ENCODE measurements at regions not wholly inside any gene's neighbourhood (a gene's known extent, or its start where the extent isn't known, plus 50 kb on each side); places are given as distances from the start of the nearest gene placed in this dataset.

GRCh38 chr18:72122103-72122502 lies 422.0 kb downstream of the CBLN2 start:
- Histone ChIP-seq H3K36me3 (ENCODE audit: control insufficient read depth in 1 of 2, insufficient read depth in 2 of 2, low read depth in 1 of 2, low read length in 2 of 2) (no peaks in the 10 kb centered on the region), H4K91ac (ENCODE audit: low read length) (no peak overlapping the region), H3K18ac (ENCODE audit: low read depth in 1 of 2, low read length in 2 of 2) (no peak overlapping the region), H3K9ac (ENCODE audit: low read length) (no peak overlapping the region), H2AFZ (ENCODE audit: low read depth, low read length) (no peak overlapping the region), H2BK120ac (ENCODE audit: low read depth, low read length) (no peak overlapping the region), H3K9me3 (ENCODE audit: control insufficient read depth, low read length) (no peaks in the 10 kb centered on the region), H2BK5ac (ENCODE audit: low read depth, low read length, poor library complexity, severe bottlenecking) (no peak overlapping the region), H2BK12ac (ENCODE audit: low read length in 2 of 2) (no peak overlapping the region), H3K14ac (ENCODE audit: low read length in 2 of 2) (no peak overlapping the region), H4K8ac (ENCODE audit: low read length) (no peak overlapping the region), H3K4me2 (ENCODE audit: low read length, poor library complexity, severe bottlenecking) (no peak overlapping the region), H3K4me3 (ENCODE audit: insufficient read depth in 1 of 2, low read depth in 1 of 2, low read length in 2 of 2) (no peak overlapping the region), H2AK5ac (ENCODE audit: low read length, severe bottlenecking) (no peak overlapping the region), H3K27ac (ENCODE audit: low read length, poor library complexity, severe bottlenecking) (no peak overlapping the region), H3K4ac (ENCODE audit: low read depth in 1 of 2, low read length in 2 of 2) (no peak overlapping the region), H3K27me3 (ENCODE audit: control insufficient read depth in 1 of 2, insufficient read depth in 1 of 2, low read length in 2 of 2) (no peaks in the 10 kb centered on the region), H3K23ac (ENCODE audit: low read length in 2 of 2) (no peak overlapping the region), H3K4me1 (ENCODE audit: control insufficient read depth, insufficient read depth, low read depth, low read length) (no peaks in the 10 kb centered on the region), H3K79me1 (replicated peaks; ENCODE audit: low read length, poor library complexity, severe bottlenecking) (no peaks in the 10 kb centered on the region), H2BK15ac (ENCODE audit: low read depth, poor library complexity, severe bottlenecking) (no peak overlapping the region)
- no peak for DNase-seq

- no peak overlapping the region for H4K91ac ChIP-seq (ENCODE audit: low read length)
- H3K14ac ChIP-seq (ENCODE audit: low read length in 2 of 2) = no peak overlapping the region
- H3K36me3 ChIP-seq (ENCODE audit: control insufficient read depth in 1 of 2, insufficient read depth in 2 of 2, low read depth in 1 of 2, low read length in 2 of 2) = no peaks in the 10 kb centered on the region
- WGBS = 88% methylated on average over 7 of the region's 7 CpGs
- no peak overlapping the region for H2AK5ac ChIP-seq (ENCODE audit: low read length, severe bottlenecking)
- H3K79me1 ChIP-seq (replicated peaks; ENCODE audit: low read length, poor library complexity, severe bottlenecking) = no peaks in the 10 kb centered on the region
- H3K4me1 ChIP-seq (ENCODE audit: control insufficient read depth, insufficient read depth, low read depth, low read length) = no peaks in the 10 kb centered on the region
- H3K9ac ChIP-seq (ENCODE audit: low read length) = no peak overlapping the region
- no peak overlapping the region for H3K18ac ChIP-seq (ENCODE audit: low read depth in 1 of 2, low read length in 2 of 2)
- no peak overlapping the region for H3K4me2 ChIP-seq (ENCODE audit: low read length, poor library complexity, severe bottlenecking)
- no peak overlapping the region for H3K4ac ChIP-seq (ENCODE audit: low read depth in 1 of 2, low read length in 2 of 2)
- H2BK15ac ChIP-seq (ENCODE audit: low read depth, poor library complexity, severe bottlenecking) = no peak overlapping the region
- no peaks in the 10 kb centered on the region for H3K9me3 ChIP-seq (ENCODE audit: control insufficient read depth, low read length)
- H2BK120ac ChIP-seq (ENCODE audit: low read depth, low read length) = no peak overlapping the region
- H2BK12ac ChIP-seq (ENCODE audit: low read length in 2 of 2) = no peak overlapping the region
- H3K4me3 ChIP-seq (ENCODE audit: insufficient read depth in 1 of 2, low read depth in 1 of 2, low read length in 2 of 2) = no peak overlapping the region
- no peak overlapping the region for H3K23ac ChIP-seq (ENCODE audit: low read length in 2 of 2)
- no peak for DNase-seq
- H2BK5ac ChIP-seq (ENCODE audit: low read depth, low read length, poor library complexity, severe bottlenecking) = no peak overlapping the region
- no peak overlapping the region for H3K27ac ChIP-seq (ENCODE audit: low read length, poor library complexity, severe bottlenecking)
- H2AFZ ChIP-seq (ENCODE audit: low read depth, low read length) = no peak overlapping the region
- H3K27me3 ChIP-seq (ENCODE audit: control insufficient read depth in 1 of 2, insufficient read depth in 1 of 2, low read length in 2 of 2) = no peaks in the 10 kb centered on the region
- H4K8ac ChIP-seq (ENCODE audit: low read length) = no peak overlapping the region
These were observed 425.1 kb downstream of the CBLN2 start for GRCh38 chr18:72119082-72119481.

GRCh38 chr18:72114801-72115594 lies 429.1 kb downstream of the CBLN2 start:
- Histone ChIP-seq H3K23ac (ENCODE audit: low read length in 2 of 2) (no peak overlapping the region), H3K79me1 (replicated peaks; ENCODE audit: low read length, poor library complexity, severe bottlenecking) (no peaks in the 10 kb centered on the region), H4K91ac (ENCODE audit: low read length) (no peak overlapping the region), H3K27me3 (ENCODE audit: control insufficient read depth in 1 of 2, insufficient read depth in 1 of 2, low read length in 2 of 2) (no peaks in the 10 kb centered on the region), H4K8ac (ENCODE audit: low read length) (no peak overlapping the region), H3K14ac (ENCODE audit: low read length in 2 of 2) (no peak overlapping the region), H3K9ac (ENCODE audit: low read length) (no peak overlapping the region), H3K4me1 (ENCODE audit: control insufficient read depth, insufficient read depth, low read depth, low read length) (no peaks in the 10 kb centered on the region), H3K27ac (ENCODE audit: low read length, poor library complexity, severe bottlenecking) (no peak overlapping the region), H2AK5ac (ENCODE audit: low read length, severe bottlenecking) (no peak overlapping the region), H2BK5ac (ENCODE audit: low read depth, low read length, poor library complexity, severe bottlenecking) (no peak overlapping the region), H3K4ac (ENCODE audit: low read depth in 1 of 2, low read length in 2 of 2) (no peak overlapping the region), H2BK12ac (ENCODE audit: low read length in 2 of 2) (no peak overlapping the region), H2BK15ac (ENCODE audit: low read depth, poor library complexity, severe bottlenecking) (no peak overlapping the region), H2AFZ (ENCODE audit: low read depth, low read length) (peak overlapping the region; percentile 4), H3K9me3 (ENCODE audit: control insufficient read depth, low read length) (no peaks in the 10 kb centered on the region), H2BK120ac (ENCODE audit: low read depth, low read length) (no peak overlapping the region), H3K4me3 (ENCODE audit: insufficient read depth in 1 of 2, low read depth in 1 of 2, low read length in 2 of 2) (no peak overlapping the region), H3K36me3 (ENCODE audit: control insufficient read depth in 1 of 2, insufficient read depth in 2 of 2, low read depth in 1 of 2, low read length in 2 of 2) (no peaks in the 10 kb centered on the region), H3K4me2 (ENCODE audit: low read length, poor library complexity, severe bottlenecking) (no peak overlapping the region), H3K18ac (ENCODE audit: low read depth in 1 of 2, low read length in 2 of 2) (no peak overlapping the region)
- no peak for DNase-seq
- WGBS = 74% methylated on average over 4 of the region's 4 CpGs

GRCh38 chr18:72107647-72108383 lies 436.3 kb downstream of the CBLN2 start:
- no peak overlapping the region for H2BK12ac ChIP-seq (ENCODE audit: low read length in 2 of 2)
- H2BK15ac ChIP-seq (ENCODE audit: low read depth, poor library complexity, severe bottlenecking) = no peak overlapping the region

More at GRCh38 chr18:72107647-72108383, 436.3 kb downstream of the CBLN2 start:
- 60% methylated on average over 5 of the region's 9 CpGs for WGBS
- Histone ChIP-seq H2BK5ac (ENCODE audit: low read depth, low read length, poor library complexity, severe bottlenecking) (no peak overlapping the region), H3K14ac (ENCODE audit: low read length in 2 of 2) (no peak overlapping the region), H3K27ac (ENCODE audit: low read length, poor library complexity, severe bottlenecking) (no peak overlapping the region), H4K8ac (ENCODE audit: low read length) (no peak overlapping the region), H3K9ac (ENCODE audit: low read length) (no peak overlapping the region), H3K36me3 (ENCODE audit: control insufficient read depth in 1 of 2, insufficient read depth in 2 of 2, low read depth in 1 of 2, low read length in 2 of 2) (no peaks in the 10 kb centered on the region), H3K18ac (ENCODE audit: low read depth in 1 of 2, low read length in 2 of 2) (no peak overlapping the region), H3K4me1 (ENCODE audit: control insufficient read depth, insufficient read depth, low read depth, low read length) (no peaks in the 10 kb centered on the region), H3K4ac (ENCODE audit: low read depth in 1 of 2, low read length in 2 of 2) (no peak overlapping the region), H4K91ac (ENCODE audit: low read length) (no peak overlapping the region), H2AK5ac (ENCODE audit: low read length, severe bottlenecking) (no peak overlapping the region), H3K23ac (ENCODE audit: low read length in 2 of 2) (no peak overlapping the region), H3K27me3 (ENCODE audit: control insufficient read depth in 1 of 2, insufficient read depth in 1 of 2, low read length in 2 of 2) (no peaks in the 10 kb centered on the region), H2AFZ (ENCODE audit: low read depth, low read length) (no peak overlapping the region), H2BK120ac (ENCODE audit: low read depth, low read length) (no peak overlapping the region), H3K4me3 (ENCODE audit: insufficient read depth in 1 of 2, low read depth in 1 of 2, low read length in 2 of 2) (no peak overlapping the region), H3K9me3 (ENCODE audit: control insufficient read depth, low read length) (peaks cover 6% of the 10 kb centered on the region), H3K4me2 (ENCODE audit: low read length, poor library complexity, severe bottlenecking) (no peak overlapping the region), H3K79me1 (replicated peaks; ENCODE audit: low read length, poor library complexity, severe bottlenecking) (no peaks in the 10 kb centered on the region)
- DNase-seq = no peak

All from mesenchymal stem cell (in vitro differentiated cells and primary cell).